ENCODE measurements at regions not wholly inside any gene's neighbourhood (a gene's known extent, or its start where the extent isn't known, plus 50 kb on each side); places are given as distances from the start of the nearest gene placed in this dataset.

- TF ChIP-seq, protein P1, sequence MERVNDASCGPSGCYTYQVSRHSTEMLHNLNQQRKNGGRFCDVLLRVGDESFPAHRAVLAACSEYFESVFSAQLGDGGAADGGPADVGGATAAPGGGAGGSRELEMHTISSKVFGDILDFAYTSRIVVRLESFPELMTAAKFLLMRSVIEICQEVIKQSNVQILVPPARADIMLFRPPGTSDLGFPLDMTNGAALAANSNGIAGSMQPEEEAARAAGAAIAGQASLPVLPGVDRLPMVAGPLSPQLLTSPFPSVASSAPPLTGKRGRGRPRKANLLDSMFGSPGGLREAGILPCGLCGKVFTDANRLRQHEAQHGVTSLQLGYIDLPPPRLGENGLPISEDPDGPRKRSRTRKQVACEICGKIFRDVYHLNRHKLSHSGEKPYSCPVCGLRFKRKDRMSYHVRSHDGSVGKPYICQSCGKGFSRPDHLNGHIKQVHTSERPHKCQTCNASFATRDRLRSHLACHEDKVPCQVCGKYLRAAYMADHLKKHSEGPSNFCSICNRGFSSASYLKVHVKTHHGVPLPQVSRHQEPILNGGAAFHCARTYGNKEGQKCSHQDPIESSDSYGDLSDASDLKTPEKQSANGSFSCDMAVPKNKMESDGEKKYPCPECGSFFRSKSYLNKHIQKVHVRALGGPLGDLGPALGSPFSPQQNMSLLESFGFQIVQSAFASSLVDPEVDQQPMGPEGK (CRISPR knock-in tag; IDR thresholded peaks at IDR 0.05; ENCODE audit: borderline replicate concordance), result no peak
- TF ChIP-seq ZC3H10 (CRISPR knock-in tag; IDR thresholded peaks at IDR 0.05) (no peak), TCF4 (CRISPR knock-in tag; IDR thresholded peaks at IDR 0.05; ENCODE audit: borderline replicate concordance) (no peak), POU6F1 (CRISPR knock-in tag; IDR thresholded peaks at IDR 0.05; ENCODE audit: borderline replicate concordance, low read depth) (no peak), ESRRG (CRISPR knock-in tag; IDR thresholded peaks at IDR 0.05) (no peak), ISL1 (CRISPR knock-in tag; IDR thresholded peaks at IDR 0.05) (no peak), ZFP30 (CRISPR knock-in tag; IDR thresholded peaks at IDR 0.05) (no peak), OSR1 (CRISPR knock-in tag; IDR thresholded peaks at IDR 0.05) (no peak)
Measured at GRCh38 chr10:56469482-56469881, 108.4 kb upstream of the ZWINT start.
